ENCODE measurements at regions not wholly inside any gene's neighbourhood (a gene's known extent, or its start where the extent isn't known, plus 50 kb on each side); places are given as distances from the start of the nearest gene placed in this dataset.

DNA sequence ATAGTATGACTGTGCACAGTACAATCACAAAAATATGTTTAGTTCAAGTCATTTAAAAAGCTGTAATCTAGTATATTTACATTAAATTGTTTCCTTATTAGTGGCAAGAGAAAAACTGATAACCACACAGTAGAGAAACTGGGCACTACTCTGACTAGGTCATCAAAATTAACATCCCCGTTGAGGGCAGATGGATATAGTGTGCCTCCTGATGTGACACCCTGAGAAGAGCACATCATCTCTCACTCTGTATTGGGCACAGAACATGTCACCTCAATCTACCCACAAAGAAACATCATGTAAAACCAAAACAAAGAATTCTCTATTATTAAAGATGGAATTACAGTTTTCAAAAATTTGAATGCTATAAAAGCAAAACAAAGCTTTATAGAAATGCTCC lies 221.9 kb upstream of the NANOGP8 start:
- Mint-ChIP-seq H3K36me3 (no peaks in the 10 kb centered on the region), H3K27me3 (no peaks in the 10 kb centered on the region), H3K4me3 (no peak overlapping the region), H3K4me1 (no peaks in the 10 kb centered on the region), H3K9me3 (no peaks in the 10 kb centered on the region), H3K27ac (no peak overlapping the region)
- Histone ChIP-seq H3K36me3 (ENCODE audit: control insufficient read depth, insufficient read depth, low read length) (no peaks in the 10 kb centered on the region), H3K27ac (ENCODE audit: insufficient read depth, low read length, poor library complexity, severe bottlenecking) (no peak overlapping the region), H3K4me1 (ENCODE audit: control insufficient read depth, insufficient read depth, low read length, poor library complexity, severe bottlenecking) (no peaks in the 10 kb centered on the region), H3K27me3 (ENCODE audit: control insufficient read depth, insufficient read depth, low read length) (no peaks in the 10 kb centered on the region), H3K9me3 (ENCODE audit: control insufficient read depth in 2 of 2, low read length in 2 of 2) (no peaks in the 10 kb centered on the region), H3K4me3 (ENCODE audit: low read depth, low read length) (no peak overlapping the region)
- ATAC-seq (ENCODE audit: low read depth in 2 of 2) (no peak), DNase-seq (no peak)

DNA sequence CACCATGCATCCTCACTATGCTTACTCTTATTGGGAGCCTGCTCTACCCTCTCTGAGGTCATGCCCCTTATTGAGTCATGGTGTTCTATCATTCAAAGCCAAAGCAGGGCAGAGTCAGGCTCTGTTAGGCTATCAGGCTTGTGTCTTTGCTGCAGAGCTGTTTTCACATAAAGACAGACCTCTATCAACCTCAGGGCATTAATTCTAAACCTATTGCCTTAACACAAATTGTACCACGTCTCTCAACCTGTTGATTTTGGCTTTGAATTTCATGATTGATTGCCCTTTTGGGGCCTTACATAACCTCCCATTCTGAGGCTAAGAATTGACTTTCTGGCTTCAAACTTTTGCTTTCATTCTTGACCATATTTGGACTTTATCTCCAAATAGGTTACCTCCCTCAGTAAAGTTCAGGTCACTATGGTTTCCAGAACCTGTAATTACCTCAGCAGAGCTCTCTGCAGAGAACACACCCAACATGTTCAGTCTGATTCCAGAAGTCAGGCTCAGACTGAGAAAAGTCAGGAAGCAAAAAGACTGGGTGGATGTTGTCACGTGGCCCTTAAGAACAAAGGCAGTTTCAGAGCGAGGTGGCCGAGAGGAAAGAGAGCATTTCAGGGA lies 221.4 kb upstream of the NANOGP8 start:
- DNase-seq (no peak), ATAC-seq (ENCODE audit: low read depth in 2 of 2) (no peak)
- no peaks in the 10 kb centered on the region for H3K9me3 ChIP-seq (ENCODE audit: control insufficient read depth in 2 of 2, low read length in 2 of 2)
- H3K4me3 ChIP-seq (ENCODE audit: low read depth, low read length) = no peak overlapping the region
- H3K27me3 Mint-ChIP-seq = no peaks in the 10 kb centered on the region
- H3K27me3 ChIP-seq (ENCODE audit: control insufficient read depth, insufficient read depth, low read length) = no peaks in the 10 kb centered on the region
- H3K4me3 Mint-ChIP-seq = no peak overlapping the region
- H3K27ac ChIP-seq (ENCODE audit: insufficient read depth, low read length, poor library complexity, severe bottlenecking) = no peak overlapping the region
- no peaks in the 10 kb centered on the region for H3K4me1 Mint-ChIP-seq
- no peaks in the 10 kb centered on the region for H3K9me3 Mint-ChIP-seq
- H3K4me1 ChIP-seq (ENCODE audit: control insufficient read depth, insufficient read depth, low read length, poor library complexity, severe bottlenecking) = no peaks in the 10 kb centered on the region
- H3K36me3 ChIP-seq (ENCODE audit: control insufficient read depth, insufficient read depth, low read length) = no peaks in the 10 kb centered on the region
- no peak overlapping the region for H3K27ac Mint-ChIP-seq
- H3K36me3 Mint-ChIP-seq = no peaks in the 10 kb centered on the region

DNA sequence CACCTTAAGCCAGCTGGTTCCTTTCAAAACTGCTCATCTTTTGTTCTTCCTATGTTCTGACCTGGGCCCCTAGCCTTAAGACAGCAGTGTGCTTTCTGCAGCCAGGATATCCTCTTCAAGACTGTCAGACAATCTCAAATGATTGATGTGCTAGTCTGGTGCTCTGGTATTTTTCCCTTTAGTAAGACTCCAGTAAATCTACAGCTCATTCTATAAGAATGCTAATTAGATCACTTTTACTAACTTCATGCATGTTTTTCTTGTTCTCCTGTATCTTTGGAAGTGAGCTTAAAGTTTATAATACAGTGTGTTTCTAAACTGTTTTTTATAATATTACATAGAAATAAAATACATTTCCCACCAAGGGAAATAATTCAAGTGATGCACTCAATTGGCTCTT lies 220.9 kb upstream of the NANOGP8 start:
- no peaks in the 10 kb centered on the region for H3K27me3 Mint-ChIP-seq
- no peaks in the 10 kb centered on the region for H3K9me3 ChIP-seq (ENCODE audit: control insufficient read depth in 2 of 2, low read length in 2 of 2)
- H3K4me3 ChIP-seq (ENCODE audit: low read depth, low read length) = no peak overlapping the region
- H3K27me3 ChIP-seq (ENCODE audit: control insufficient read depth, insufficient read depth, low read length) = no peaks in the 10 kb centered on the region
- no peaks in the 10 kb centered on the region for H3K36me3 ChIP-seq (ENCODE audit: control insufficient read depth, insufficient read depth, low read length)
- no peak overlapping the region for H3K27ac ChIP-seq (ENCODE audit: insufficient read depth, low read length, poor library complexity, severe bottlenecking)
- ATAC-seq (ENCODE audit: low read depth in 2 of 2) = no peak
- no peaks in the 10 kb centered on the region for H3K9me3 Mint-ChIP-seq
- H3K4me3 Mint-ChIP-seq = no peak overlapping the region
- no peak for DNase-seq
- H3K4me1 ChIP-seq (ENCODE audit: control insufficient read depth, insufficient read depth, low read length, poor library complexity, severe bottlenecking) = no peaks in the 10 kb centered on the region
- no peaks in the 10 kb centered on the region for H3K4me1 Mint-ChIP-seq
- H3K27ac Mint-ChIP-seq = no peak overlapping the region
- no peaks in the 10 kb centered on the region for H3K36me3 Mint-ChIP-seq

- H3K4me3 ChIP-seq (ENCODE audit: low read depth, low read length) = no peak overlapping the region
- no peaks in the 10 kb centered on the region for H3K9me3 ChIP-seq (ENCODE audit: control insufficient read depth in 2 of 2, low read length in 2 of 2)
- no peaks in the 10 kb centered on the region for H3K36me3 Mint-ChIP-seq
- no peaks in the 10 kb centered on the region for H3K27me3 Mint-ChIP-seq
- DNase-seq (no peak), ATAC-seq (ENCODE audit: low read depth in 2 of 2) (no peak)
- no peaks in the 10 kb centered on the region for H3K4me1 Mint-ChIP-seq
- H3K27ac Mint-ChIP-seq = no peak overlapping the region
- H3K4me3 Mint-ChIP-seq = no peak overlapping the region
- H3K9me3 Mint-ChIP-seq = no peaks in the 10 kb centered on the region
- H3K27ac ChIP-seq (ENCODE audit: insufficient read depth, low read length, poor library complexity, severe bottlenecking) = no peak overlapping the region
- H3K36me3 ChIP-seq (ENCODE audit: control insufficient read depth, insufficient read depth, low read length) = no peaks in the 10 kb centered on the region
- no peaks in the 10 kb centered on the region for H3K27me3 ChIP-seq (ENCODE audit: control insufficient read depth, insufficient read depth, low read length)
- H3K4me1 ChIP-seq (ENCODE audit: control insufficient read depth, insufficient read depth, low read length, poor library complexity, severe bottlenecking) = no peaks in the 10 kb centered on the region
These were observed 220.0 kb upstream of the NANOGP8 start for GRCh38 chr15:35305031-35305550.

GRCh38 chr15:35304389-35304788 lies 219.3 kb upstream of the NANOGP8 start:
- ATAC-seq (ENCODE audit: low read depth in 2 of 2) = no peak
- H3K9me3 Mint-ChIP-seq = no peaks in the 10 kb centered on the region

GRCh38 chr15:35302334-35302733 lies 217.2 kb upstream of the NANOGP8 start:
- DNase-seq = no peak
- no peaks in the 10 kb centered on the region for H3K4me1 ChIP-seq (ENCODE audit: control insufficient read depth, insufficient read depth, low read length, poor library complexity, severe bottlenecking)
- no peaks in the 10 kb centered on the region for H3K36me3 ChIP-seq (ENCODE audit: control insufficient read depth, insufficient read depth, low read length)
- H3K27ac ChIP-seq (ENCODE audit: insufficient read depth, low read length, poor library complexity, severe bottlenecking) = no peak overlapping the region
- no peaks in the 10 kb centered on the region for H3K27me3 Mint-ChIP-seq
- no peak overlapping the region for H3K4me3 Mint-ChIP-seq
- no peak for ATAC-seq (ENCODE audit: low read depth in 2 of 2)
- no peak overlapping the region for H3K27ac Mint-ChIP-seq
- no peaks in the 10 kb centered on the region for H3K9me3 Mint-ChIP-seq
- no peaks in the 10 kb centered on the region for H3K4me1 Mint-ChIP-seq
- H3K4me3 ChIP-seq (ENCODE audit: low read depth, low read length) = no peak overlapping the region
- H3K9me3 ChIP-seq (ENCODE audit: control insufficient read depth in 2 of 2, low read length in 2 of 2) = no peaks in the 10 kb centered on the region
- no peaks in the 10 kb centered on the region for H3K27me3 ChIP-seq (ENCODE audit: control insufficient read depth, insufficient read depth, low read length)
- H3K36me3 Mint-ChIP-seq = no peaks in the 10 kb centered on the region

More at GRCh38 chr15:35304389-35304788, 219.3 kb upstream of the NANOGP8 start:
- no peaks in the 10 kb centered on the region for H3K27me3 Mint-ChIP-seq
- Histone ChIP-seq H3K36me3 (ENCODE audit: control insufficient read depth, insufficient read depth, low read length) (no peaks in the 10 kb centered on the region), H3K27me3 (ENCODE audit: control insufficient read depth, insufficient read depth, low read length) (no peaks in the 10 kb centered on the region), H3K9me3 (ENCODE audit: control insufficient read depth in 2 of 2, low read length in 2 of 2) (no peaks in the 10 kb centered on the region), H3K27ac (ENCODE audit: insufficient read depth, low read length, poor library complexity, severe bottlenecking) (no peak overlapping the region), H3K4me3 (ENCODE audit: low read depth, low read length) (no peak overlapping the region), H3K4me1 (ENCODE audit: control insufficient read depth, insufficient read depth, low read length, poor library complexity, severe bottlenecking) (no peaks in the 10 kb centered on the region)
- H3K36me3 Mint-ChIP-seq = no peaks in the 10 kb centered on the region
- H3K4me3 Mint-ChIP-seq = no peak overlapping the region
- H3K27ac Mint-ChIP-seq = no peak overlapping the region
- H3K4me1 Mint-ChIP-seq = no peaks in the 10 kb centered on the region
- DNase-seq = no peak

GRCh38 chr15:35301088-35301487 lies 216.0 kb upstream of the NANOGP8 start:
- Mint-ChIP-seq H3K36me3 (no peaks in the 10 kb centered on the region), H3K9me3 (peaks cover 0 to 4% (median 0%) of the 10 kb centered on the region in 7 donors), H3K4me3 (no peak overlapping the region), H3K27ac (no peak overlapping the region), H3K27me3 (no peaks in the 10 kb centered on the region), H3K4me1 (no peaks in the 10 kb centered on the region)
- H3K27ac ChIP-seq (ENCODE audit: insufficient read depth, low read length, poor library complexity, severe bottlenecking) = no peak overlapping the region
- H3K27me3 ChIP-seq (ENCODE audit: control insufficient read depth, insufficient read depth, low read length) = no peaks in the 10 kb centered on the region
- ATAC-seq (ENCODE audit: low read depth in 2 of 2) = no peak
- H3K4me1 ChIP-seq (ENCODE audit: control insufficient read depth, insufficient read depth, low read length, poor library complexity, severe bottlenecking) = no peaks in the 10 kb centered on the region
- no peak for DNase-seq
- H3K36me3 ChIP-seq (ENCODE audit: control insufficient read depth, insufficient read depth, low read length) = no peaks in the 10 kb centered on the region
- no peaks in the 10 kb centered on the region for H3K9me3 ChIP-seq (ENCODE audit: control insufficient read depth in 2 of 2, low read length in 2 of 2)
- H3K4me3 ChIP-seq (ENCODE audit: low read depth, low read length) = no peak overlapping the region

- H3K4me3 Mint-ChIP-seq = no peak overlapping the region
- no peaks in the 10 kb centered on the region for H3K27me3 Mint-ChIP-seq
- ATAC-seq (ENCODE audit: low read depth in 2 of 2) (no peak), DNase-seq (no peak)
- no peaks in the 10 kb centered on the region for H3K4me1 Mint-ChIP-seq
- H3K27ac Mint-ChIP-seq = no peak overlapping the region
- H3K27ac ChIP-seq (ENCODE audit: insufficient read depth, low read length, poor library complexity, severe bottlenecking) = no peak overlapping the region
- no peaks in the 10 kb centered on the region for H3K4me1 ChIP-seq (ENCODE audit: control insufficient read depth, insufficient read depth, low read length, poor library complexity, severe bottlenecking)
- no peaks in the 10 kb centered on the region for H3K27me3 ChIP-seq (ENCODE audit: control insufficient read depth, insufficient read depth, low read length)
- no peaks in the 10 kb centered on the region for H3K36me3 Mint-ChIP-seq
- H3K36me3 ChIP-seq (ENCODE audit: control insufficient read depth, insufficient read depth, low read length) = no peaks in the 10 kb centered on the region
- no peak overlapping the region for H3K4me3 ChIP-seq (ENCODE audit: low read depth, low read length)
- H3K9me3 Mint-ChIP-seq = peaks cover 0 to 6% (median 0%) of the 10 kb centered on the region in 7 donors
- H3K9me3 ChIP-seq (ENCODE audit: control insufficient read depth in 2 of 2, low read length in 2 of 2) = no peaks in the 10 kb centered on the region
These were observed 214.1 kb upstream of the NANOGP8 start for GRCh38 chr15:35299059-35299735.
